Endodermal cell (in vitro differentiated cells): ENCODE measurements at regions not wholly inside any gene's neighbourhood (a gene's known extent, or its start where the extent isn't known, plus 50 kb on each side); places are given as distances from the start of the nearest gene placed in this dataset.

Experiments
- DNase-seq: peaks from one replicate; pipeline ENCODE4 v3.0.0-alpha.2; 2017
- H3K27ac ChIP-seq: 2 replicates; pipeline ENCODE4 v1.5.1; 2013; ENCODE audit warnings: mild to moderate bottlenecking, low read depth, low read length, moderate library complexity
- H3K27me3 ChIP-seq: 2 replicates; pipeline ENCODE4 v1.6.1; 2013; ENCODE audit warnings: mild to moderate bottlenecking, low read length, moderate library complexity; ENCODE audit not compliant: insufficient read depth, control insufficient read depth, poor library complexity, severe bottlenecking
- H3K36me3 ChIP-seq: 2 replicates; pipeline ENCODE4 v1.7.0; 2013; ENCODE audit warnings: mild to moderate bottlenecking, low read length, moderate library complexity; ENCODE audit not compliant: control insufficient read depth, insufficient read depth
- H3K4me1 ChIP-seq: one replicate; pipeline ENCODE4 v1.7.0; 2013; ENCODE audit warnings: low read length; ENCODE audit not compliant: control insufficient read depth, insufficient read depth
- H3K4me3 ChIP-seq: 2 replicates; pipeline ENCODE4 v1.5.1; 2013; ENCODE audit warnings: mild to moderate bottlenecking, low read length, moderate library complexity
- H3K9ac ChIP-seq: 2 replicates; pipeline ENCODE4 v1.6.1; 2013; ENCODE audit warnings: mild to moderate bottlenecking, low read length, moderate library complexity; ENCODE audit not compliant: poor library complexity, severe bottlenecking; ENCODE audit errors: extremely low read depth
- H3K9me3 ChIP-seq: 2 replicates; pipeline ENCODE4 v1.6.1; 2013; ENCODE audit warnings: mild to moderate bottlenecking, low read length, moderate library complexity; ENCODE audit not compliant: control insufficient read depth
- H3K27ac Mint-ChIP-seq: 2 replicates; pipeline ENCODE4 v1.8.0; 2020; ENCODE audit warnings: mixed read lengths
- H3K27me3 Mint-ChIP-seq: 2 replicates; pipeline ENCODE4 v1.8.0; 2021; ENCODE audit warnings: mild to moderate bottlenecking, mixed read lengths; ENCODE audit not compliant: insufficient read depth
- H3K36me3 Mint-ChIP-seq: 2 replicates; pipeline ENCODE4 v1.8.0; 2020; ENCODE audit warnings: low read depth, mixed read lengths
- H3K4me1 Mint-ChIP-seq: 2 replicates; pipeline ENCODE4 v1.8.0; 2020; ENCODE audit warnings: mixed read lengths
- H3K4me3 Mint-ChIP-seq: 2 replicates; pipeline ENCODE4 v1.8.0; 2020; ENCODE audit warnings: mild to moderate bottlenecking, moderate library complexity, mixed read lengths
- H3K9me3 Mint-ChIP-seq: 2 replicates; pipeline ENCODE4 v1.8.0; 2020; ENCODE audit warnings: mild to moderate bottlenecking, mixed read lengths
- WGBS, 2 experiments: methylation state at CpG; one replicate each; pipeline versions ENCODE4 v1.1.5 to v1.1.7; 2013; ENCODE audit warnings: missing lambda C conversion rate in 2 of 2, mixed read lengths in 1 of 2; ENCODE audit not compliant: insufficient coverage in 1 of 2, insufficient read length in 1 of 2; 5-methylcytosine and 5-hydroxymethylcytosine counted together
- TF ChIP-seq, protein P1 (sequence below): fragments of 200-600 bp; sonication (generic); conservative IDR thresholded peaks from 2 replicates; pipeline ENCODE4 v1.5.0; 2021; ENCODE audit warnings: antibody characterized with exemption, mild to moderate bottlenecking

DNA sequence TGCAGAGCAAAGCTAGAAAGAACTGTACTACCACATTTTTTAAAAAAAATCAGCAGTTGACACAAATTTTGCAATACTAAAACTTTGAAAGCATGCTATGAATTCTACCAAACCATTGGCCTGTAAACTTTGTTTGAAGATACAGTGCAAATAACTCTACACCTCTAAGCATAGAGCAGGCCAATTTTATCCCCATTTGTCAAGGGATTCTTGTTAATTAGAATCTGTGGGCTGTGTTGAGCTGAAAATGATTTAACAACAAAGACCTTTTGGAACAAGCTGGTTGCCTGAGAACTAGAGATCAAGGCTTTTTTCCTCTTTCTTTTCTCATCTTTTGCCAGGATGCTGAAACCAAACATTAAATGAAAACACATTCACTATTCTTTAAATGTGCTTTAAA, 886.0 kb upstream of the CDH2 start:
- peaks cover 15% of the 10 kb centered on the region for H3K4me1 Mint-ChIP-seq
- Histone ChIP-seq H3K4me1 (no peaks in the 10 kb centered on the region), H3K27me3 (no peaks in the 10 kb centered on the region), H3K4me3 (no peak overlapping the region), H3K36me3 (no peaks in the 10 kb centered on the region), H3K9me3 (no peaks in the 10 kb centered on the region), H3K27ac (no peak overlapping the region), H3K9ac (no peak overlapping the region)
- no peaks in the 10 kb centered on the region for H3K36me3 Mint-ChIP-seq
- no peaks in the 10 kb centered on the region for H3K27me3 Mint-ChIP-seq
- DNase-seq: no peak
- no peaks in the 10 kb centered on the region for H3K9me3 Mint-ChIP-seq
- H3K4me3 Mint-ChIP-seq: no peak overlapping the region
- TF ChIP-seq, protein P1, sequence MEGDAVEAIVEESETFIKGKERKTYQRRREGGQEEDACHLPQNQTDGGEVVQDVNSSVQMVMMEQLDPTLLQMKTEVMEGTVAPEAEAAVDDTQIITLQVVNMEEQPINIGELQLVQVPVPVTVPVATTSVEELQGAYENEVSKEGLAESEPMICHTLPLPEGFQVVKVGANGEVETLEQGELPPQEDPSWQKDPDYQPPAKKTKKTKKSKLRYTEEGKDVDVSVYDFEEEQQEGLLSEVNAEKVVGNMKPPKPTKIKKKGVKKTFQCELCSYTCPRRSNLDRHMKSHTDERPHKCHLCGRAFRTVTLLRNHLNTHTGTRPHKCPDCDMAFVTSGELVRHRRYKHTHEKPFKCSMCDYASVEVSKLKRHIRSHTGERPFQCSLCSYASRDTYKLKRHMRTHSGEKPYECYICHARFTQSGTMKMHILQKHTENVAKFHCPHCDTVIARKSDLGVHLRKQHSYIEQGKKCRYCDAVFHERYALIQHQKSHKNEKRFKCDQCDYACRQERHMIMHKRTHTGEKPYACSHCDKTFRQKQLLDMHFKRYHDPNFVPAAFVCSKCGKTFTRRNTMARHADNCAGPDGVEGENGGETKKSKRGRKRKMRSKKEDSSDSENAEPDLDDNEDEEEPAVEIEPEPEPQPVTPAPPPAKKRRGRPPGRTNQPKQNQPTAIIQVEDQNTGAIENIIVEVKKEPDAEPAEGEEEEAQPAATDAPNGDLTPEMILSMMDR: no peak
- no peak overlapping the region for H3K27ac Mint-ChIP-seq

DNA sequence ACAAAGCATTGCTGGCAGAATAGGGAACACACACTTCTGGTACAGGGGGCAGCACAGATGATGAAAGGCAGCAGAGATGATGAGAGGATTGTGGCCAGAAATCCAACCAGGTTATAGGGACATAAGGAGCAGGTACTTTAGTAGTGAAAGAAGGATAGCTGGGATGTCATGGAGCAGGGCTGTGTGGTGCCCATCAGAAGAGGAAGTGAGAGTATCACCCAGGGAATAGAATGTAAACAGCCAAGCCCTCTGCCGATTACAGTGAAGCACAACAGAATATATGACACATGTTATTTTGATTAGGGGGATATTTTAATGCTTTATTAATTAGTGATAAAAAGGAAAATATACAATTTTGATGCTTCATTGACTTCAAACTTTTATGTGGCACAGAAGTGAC, 883.4 kb upstream of the CDH2 start:
- no peaks in the 10 kb centered on the region for H3K27me3 ChIP-seq
- H3K4me3 ChIP-seq: no peak overlapping the region
- Mint-ChIP-seq H3K9me3 (no peaks in the 10 kb centered on the region), H3K36me3 (no peaks in the 10 kb centered on the region), H3K4me1 (peaks cover 15% of the 10 kb centered on the region), H3K27ac (no peak overlapping the region), H3K27me3 (no peaks in the 10 kb centered on the region), H3K4me3 (no peak overlapping the region)
- TF ChIP-seq, protein P1: no peak
- H3K9me3 ChIP-seq: no peaks in the 10 kb centered on the region
- WGBS, 2 experiments: 100% methylated on average over 1 of the region's 1 CpG; no CpG with 5 or more reads in 1 of the 2 experiments
- no peak overlapping the region for H3K9ac ChIP-seq
- no peak for DNase-seq
- H3K36me3 ChIP-seq: no peaks in the 10 kb centered on the region
- H3K4me1 ChIP-seq: no peaks in the 10 kb centered on the region
- no peak overlapping the region for H3K27ac ChIP-seq

DNA sequence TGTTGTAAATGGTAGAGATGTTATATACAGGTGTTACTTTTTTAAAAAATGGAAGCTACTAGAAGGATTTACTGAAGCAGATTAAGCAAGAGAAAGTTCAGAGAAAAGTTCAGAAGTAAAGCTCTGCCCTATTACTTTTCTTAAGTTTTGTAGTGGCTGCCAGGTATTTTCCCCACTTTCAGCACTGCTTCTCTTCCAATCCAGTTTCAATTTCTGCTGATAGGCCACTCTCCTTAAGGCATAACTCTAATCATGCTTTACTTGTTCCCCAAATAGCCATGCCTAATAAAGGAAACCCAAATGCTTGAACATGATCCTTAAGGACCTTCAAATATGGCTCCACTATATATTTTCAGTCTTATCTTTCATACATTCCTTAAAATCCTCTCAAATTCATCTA, 880.8 kb upstream of the CDH2 start:
- no peak overlapping the region for H3K27ac ChIP-seq
- Mint-ChIP-seq H3K4me1 (peaks cover 3% of the 10 kb centered on the region), H3K36me3 (no peaks in the 10 kb centered on the region), H3K4me3 (no peak overlapping the region), H3K27ac (no peak overlapping the region), H3K9me3 (peaks cover 10% of the 10 kb centered on the region), H3K27me3 (no peaks in the 10 kb centered on the region)
- H3K9me3 ChIP-seq: peaks cover 18% of the 10 kb centered on the region
- H3K27me3 ChIP-seq: no peaks in the 10 kb centered on the region
- DNase-seq: no peak
- TF ChIP-seq, protein P1: no peak
- H3K4me1 ChIP-seq: no peaks in the 10 kb centered on the region
- H3K9ac ChIP-seq: no peak overlapping the region
- H3K4me3 ChIP-seq: no peak overlapping the region
- H3K36me3 ChIP-seq: no peaks in the 10 kb centered on the region
